SK-N-SH (cell line): ENCODE measurements at regions not wholly inside any gene's neighbourhood (a gene's known extent, or its start where the extent isn't known, plus 50 kb on each side); places are given as distances from the start of the nearest gene placed in this dataset.

Experiments
- CTCF ChIA-PET: fragments of 300-600, 350-600 bp; formaldehyde crosslinking; extraction: SDS; loops from one replicate; lab custom pipeline; 2021; lab: Yijun Ruan, JAX
- POLR2A ChIA-PET: fragments of 350-600 bp; sonication (Branson Sonifier 250); formaldehyde crosslinking; extraction: SDS; loops from one replicate; lab custom pipeline; 2020; ENCODE audit warnings: antibody characterized with exemption, inconsistent platforms; lab: Yijun Ruan, JAX
- DNase-seq: peaks from one replicate; pipeline ENCODE4 v3.0.0; 2012
- H2AFZ ChIP-seq: fragments of 200-600 bp; sonication (generic); 2 replicates; pipeline ENCODE4 v1.8.1; 2016; ENCODE audit warnings: antibody characterized with exemption, mild to moderate bottlenecking, low read depth
- H3F3A ChIP-seq: fragments of 200-600 bp; sonication (generic); replicated peaks from 2 replicates; pipeline ENCODE3; 2016; ENCODE audit warnings: antibody characterized with exemption, mild to moderate bottlenecking; ENCODE audit not compliant: insufficient read depth
- H3K27ac ChIP-seq, 2 experiments: fragments of 200-500 bp in 1 of 2; fragments of 200-600 bp in 1 of 2; sonication (Bioruptor generic) in 1 of 2; sonication (generic), shearing (Covaris generic) in 1 of 2; 2 replicates each; pipeline versions ENCODE4 v1.5.1 to v1.6.1; 2014 to 2016; ENCODE audit warnings: low read depth in 2 of 2, inconsistent platforms in 1 of 2, low read length in 1 of 2, mild to moderate bottlenecking in 1 of 2, mixed read lengths in 1 of 2
- H3K27me3 ChIP-seq: fragments of 200-600 bp; sonication (generic), shearing (Covaris generic); 2 replicates; pipeline ENCODE4 v1.6.1; 2016; ENCODE audit warnings: mixed run types; ENCODE audit not compliant: insufficient read depth
- H3K36me3 ChIP-seq, 2 experiments: fragments of 200-500 bp in 1 of 2; fragments of 200-600 bp in 1 of 2; sonication (Bioruptor generic) in 1 of 2; sonication (generic) in 1 of 2; replicated peaks in 1 of 2; 2 replicates each; pipeline versions ENCODE3 to v1.5.1; 2014 to 2016; ENCODE audit warnings: low read length in 1 of 2, mild to moderate bottlenecking in 1 of 2; ENCODE audit not compliant: insufficient read depth in 2 of 2, control insufficient read depth in 1 of 2
- H3K4me1 ChIP-seq, 2 experiments: fragments of 200-500 bp in 1 of 2; fragments of 200-600 bp in 1 of 2; sonication (Bioruptor generic) in 1 of 2; sonication (generic), shearing (Covaris generic) in 1 of 2; 2 replicates each; pipeline versions ENCODE4 v1.5.1 to v1.6.1; 2014 to 2016; ENCODE audit warnings: low read depth in 1 of 2, low read length in 1 of 2, mixed run types in 1 of 2; ENCODE audit not compliant: insufficient read depth in 2 of 2, control insufficient read depth in 1 of 2
- H3K4me2 ChIP-seq: fragments of 200-600 bp; sonication (generic), shearing (Covaris generic); 2 replicates; pipeline ENCODE4 v1.6.1; 2017; ENCODE audit warnings: mixed run types
- H3K4me3 ChIP-seq, 2 experiments: fragments of 200-500 bp in 1 of 2; fragments of 200-600 bp in 1 of 2; sonication (Bioruptor generic) in 1 of 2; sonication (generic), shearing (Covaris generic) in 1 of 2; 2 replicates each; pipeline versions ENCODE4 v1.5.1 to v1.8.1; 2014 to 2016; ENCODE audit warnings: low read depth in 2 of 2, inconsistent platforms in 1 of 2, low read length in 1 of 2, mild to moderate bottlenecking in 1 of 2, mixed read lengths in 1 of 2, moderate library complexity in 1 of 2
- H3K79me2 ChIP-seq: fragments of 200-600 bp; sonication (generic); 2 replicates; pipeline ENCODE4 v1.8.1; 2017; ENCODE audit warnings: mild to moderate bottlenecking; ENCODE audit not compliant: insufficient read depth
- H3K9ac ChIP-seq: fragments of 200-600 bp; sonication (generic); 2 replicates; pipeline ENCODE4 v1.6.1; 2017; ENCODE audit warnings: mixed run types
- H3K9me2 ChIP-seq: fragments of 200-600 bp; sonication (generic); 2 replicates; pipeline ENCODE4 v1.6.1; 2017; ENCODE audit warnings: mixed run types
- H3K9me3 ChIP-seq: fragments of 200-600 bp; sonication (generic); 2 replicates; pipeline ENCODE4 v1.6.1; 2017; ENCODE audit warnings: mixed run types, mild to moderate bottlenecking, moderate library complexity
- H4K20me1 ChIP-seq: fragments of 200-600 bp; sonication (generic); 2 replicates; pipeline ENCODE4 v1.6.1; 2017; ENCODE audit warnings: mild to moderate bottlenecking, mixed run types; ENCODE audit not compliant: insufficient read depth
- EP300 ChIP-seq, 2 experiments: IDR thresholded peaks; 2 replicates each; pipeline versions ENCODE4 v1.4.0 to v1.6.1; 2012; ENCODE audit warnings: borderline replicate concordance in 1 of 2, low read depth in 1 of 2, low read length in 1 of 2
- FOSL2 ChIP-seq: IDR thresholded peaks from 2 replicates; pipeline ENCODE4 v1.4.0; 2012; ENCODE audit warnings: low read depth, mild to moderate bottlenecking, moderate library complexity, borderline replicate concordance
- FOXM1 ChIP-seq: IDR thresholded peaks from 2 replicates; pipeline ENCODE4 v1.4.0; 2012; ENCODE audit warnings: low read depth, mild to moderate bottlenecking
- JUND ChIP-seq: IDR thresholded peaks from 2 replicates; pipeline ENCODE4 v1.4.0; 2012
- MAX ChIP-seq: IDR thresholded peaks from 2 replicates; pipeline ENCODE4 v1.4.0; 2012; ENCODE audit warnings: low read depth
- MEF2A ChIP-seq: IDR thresholded peaks from 2 replicates; pipeline ENCODE4 v1.4.0; 2012; ENCODE audit warnings: low read depth, borderline replicate concordance
- MXI1 ChIP-seq: IDR thresholded peaks from 2 replicates; pipeline ENCODE4 v1.6.1; 2012; ENCODE audit warnings: mild to moderate bottlenecking, low read depth, low read length, improper control_type of control experiment
- NFIC ChIP-seq: IDR thresholded peaks from 2 replicates; pipeline ENCODE4 v1.4.0; 2012; ENCODE audit warnings: borderline replicate concordance
- POLR2AphosphoS5 ChIP-seq: IDR thresholded peaks from 2 replicates; pipeline ENCODE4 v1.6.1; 2012; ENCODE audit warnings: low read depth, low read length
- RAD21 ChIP-seq: IDR thresholded peaks from 2 replicates; pipeline ENCODE4 v1.6.1; 2012; ENCODE audit warnings: mild to moderate bottlenecking, low read length
- RXRA ChIP-seq: IDR thresholded peaks from 2 replicates; pipeline ENCODE4 v1.4.0; 2012; ENCODE audit warnings: low read depth, mild to moderate bottlenecking, borderline replicate concordance
- TAF1 ChIP-seq: IDR thresholded peaks from 2 replicates; pipeline ENCODE4 v1.6.1; 2012; ENCODE audit warnings: low read depth, mild to moderate bottlenecking, low read length, moderate library complexity, borderline replicate concordance
- TCF12 ChIP-seq: IDR thresholded peaks from 2 replicates; pipeline ENCODE4 v1.4.0; 2012
- TEAD4 ChIP-seq: IDR thresholded peaks from 2 replicates; pipeline ENCODE4 v1.4.0; 2012; ENCODE audit warnings: mild to moderate bottlenecking, borderline replicate concordance; ENCODE audit not compliant: insufficient read depth
- ZBTB33 ChIP-seq: IDR thresholded peaks from 2 replicates; pipeline ENCODE4 v1.4.0; 2012; ENCODE audit warnings: low read depth, borderline replicate concordance
- WGBS: methylation state at CpG from one replicate; pipeline ENCODE4 v1.1.6; 2017; ENCODE audit warnings: low lambda C conversion rate; 5-methylcytosine and 5-hydroxymethylcytosine counted together
- TF ChIP-seq, protein P1 (sequence below): IDR thresholded peaks from 2 replicates; pipeline ENCODE4; 2012

- TF ChIP-seq MEF2A: peak; percentile 46; the same call in 1 of the 2 replicates
Measured at GRCh38 chr17:71628306-71628705, 492.5 kb upstream of the SOX9 start (continued).

DNA sequence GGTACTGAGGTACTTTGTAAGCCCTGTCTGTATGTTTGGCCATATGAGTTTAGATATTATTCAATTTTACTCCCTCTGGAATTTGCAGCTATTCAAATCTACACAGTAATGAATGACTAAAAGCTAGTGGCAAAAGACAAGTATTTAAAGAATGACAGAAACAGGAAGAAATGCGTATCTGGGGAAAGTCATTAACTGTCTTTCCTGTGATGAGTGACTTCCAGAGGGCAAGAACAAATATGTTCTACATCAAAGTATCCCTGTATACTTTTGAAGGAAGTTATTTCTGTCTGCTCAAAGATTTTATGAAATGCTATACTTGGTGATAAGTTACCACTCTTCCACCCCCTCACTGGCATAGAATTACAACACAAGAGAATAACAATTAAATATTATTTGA, 489.3 kb upstream of the SOX9 start:
- H3K27ac ChIP-seq: peak overlapping the region; percentile 64 to 85
- no peaks in the 10 kb centered on the region for H3K36me3 ChIP-seq
- H3K27me3 ChIP-seq: no peaks in the 10 kb centered on the region
- H3K9me3 ChIP-seq: no peaks in the 10 kb centered on the region
- H3K4me3 ChIP-seq: no peak overlapping the region
- no peaks in the 10 kb centered on the region; the same call in 1 of the 2 replicates for H3K9me2 ChIP-seq
- no peak for DNase-seq
- H3K4me1 ChIP-seq: peaks cover 13 to 33% of the 10 kb centered on the region in 2 experiments
- H3K79me2 ChIP-seq: no peaks in the 10 kb centered on the region
- TF ChIP-seq TCF12: peak; percentile 99
- TF ChIP-seq MAX: no peak
- peak; percentile 96 for TF ChIP-seq TEAD4
- peak; percentile 94 for TF ChIP-seq FOXM1
- TF ChIP-seq, protein P1, sequence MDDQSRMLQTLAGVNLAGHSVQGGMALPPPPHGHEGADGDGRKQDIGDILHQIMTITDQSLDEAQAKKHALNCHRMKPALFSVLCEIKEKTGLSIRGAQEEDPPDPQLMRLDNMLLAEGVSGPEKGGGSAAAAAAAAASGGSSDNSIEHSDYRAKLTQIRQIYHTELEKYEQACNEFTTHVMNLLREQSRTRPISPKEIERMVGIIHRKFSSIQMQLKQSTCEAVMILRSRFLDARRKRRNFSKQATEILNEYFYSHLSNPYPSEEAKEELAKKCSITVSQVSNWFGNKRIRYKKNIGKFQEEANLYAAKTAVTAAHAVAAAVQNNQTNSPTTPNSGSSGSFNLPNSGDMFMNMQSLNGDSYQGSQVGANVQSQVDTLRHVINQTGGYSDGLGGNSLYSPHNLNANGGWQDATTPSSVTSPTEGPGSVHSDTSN: peak; percentile 97
- TF ChIP-seq POLR2AphosphoS5: peak; percentile 82
- TF ChIP-seq ZBTB33: peak; percentile 62; the same call in 1 of the 2 replicates
- TF ChIP-seq MEF2A: peak; percentile 90
- peak; percentile 79; the same call in 1 of the 2 replicates for TF ChIP-seq RXRA
- peak; percentile 91 for TF ChIP-seq JUND
- peak; percentile 79 to 98 for TF ChIP-seq EP300 (IDR thresholded peaks at IDR 0.05; ENCODE audit: borderline replicate concordance in 1 of 2, low read depth in 1 of 2, low read length in 1 of 2)
- TF ChIP-seq FOSL2: peak; percentile 76
- no peak for TF ChIP-seq RAD21
- TF ChIP-seq MXI1: no peak
- peak; percentile 74 for TF ChIP-seq NFIC
- TF ChIP-seq TAF1: no peak
- H3K9ac ChIP-seq: peak overlapping the region; percentile 5; the same call in 1 of the 2 replicates
- no peaks in the 10 kb centered on the region for H4K20me1 ChIP-seq
- H2AFZ ChIP-seq: peak overlapping the region; percentile 3; the same call in 1 of the 2 replicates
- H3F3A ChIP-seq: peaks cover 31% of the 10 kb centered on the region
- H3K4me2 ChIP-seq: peak overlapping the region; percentile 68
- POLR2A ChIA-PET: no interaction called here
- WGBS: 20% methylated on average over 1 of the region's 1 CpG
- CTCF ChIA-PET: no interaction called here
